Endothelial cell (in vitro differentiated cells): ENCODE measurements at regions not wholly inside any gene's neighbourhood (a gene's known extent, or its start where the extent isn't known, plus 50 kb on each side); places are given as distances from the start of the nearest gene placed in this dataset.
"Not testable (repeated sequence)": the region's sequence is repeated elsewhere in the genome, so short reads cannot be mapped to it uniquely, and the experiment has no call there.

Experiments used
- DNase-seq: peaks from one replicate; pipeline ENCODE4 v3.0.0; 2021; ENCODE audit warnings: low spot score
- H3K27ac Mint-ChIP-seq: one replicate; pipeline ENCODE4 v1.8.0; 2021; ENCODE audit warnings: mixed read lengths, inconsistent platforms; ENCODE audit not compliant: unreplicated experiment
- H3K27me3 Mint-ChIP-seq: one replicate; pipeline ENCODE4 v1.8.0; 2021; ENCODE audit warnings: mild to moderate bottlenecking, moderate library complexity, mixed read lengths, inconsistent platforms; ENCODE audit not compliant: unreplicated experiment
- H3K36me3 Mint-ChIP-seq: one replicate; pipeline ENCODE4 v1.8.0; 2021; ENCODE audit warnings: mild to moderate bottlenecking, low read depth, mixed read lengths, inconsistent platforms; ENCODE audit not compliant: unreplicated experiment
- H3K4me1 Mint-ChIP-seq: one replicate; pipeline ENCODE4 v1.8.0; 2021; ENCODE audit warnings: mild to moderate bottlenecking, mixed read lengths, inconsistent platforms; ENCODE audit not compliant: unreplicated experiment
- H3K4me3 Mint-ChIP-seq: one replicate; pipeline ENCODE4 v1.8.0; 2021; ENCODE audit warnings: mild to moderate bottlenecking, mixed read lengths, inconsistent platforms; ENCODE audit not compliant: unreplicated experiment
- H3K9me3 Mint-ChIP-seq: one replicate; pipeline ENCODE4 v1.8.0; 2021; ENCODE audit warnings: mixed read lengths, inconsistent platforms; ENCODE audit not compliant: unreplicated experiment
- TF ChIP-seq, protein P1 (sequence below): fragments of 200-600 bp; sonication (generic); IDR thresholded peaks from one replicate; pipeline ENCODE4 v1.5.0; 2021; ENCODE audit warnings: antibody characterized with exemption; ENCODE audit not compliant: unreplicated experiment

DNA sequence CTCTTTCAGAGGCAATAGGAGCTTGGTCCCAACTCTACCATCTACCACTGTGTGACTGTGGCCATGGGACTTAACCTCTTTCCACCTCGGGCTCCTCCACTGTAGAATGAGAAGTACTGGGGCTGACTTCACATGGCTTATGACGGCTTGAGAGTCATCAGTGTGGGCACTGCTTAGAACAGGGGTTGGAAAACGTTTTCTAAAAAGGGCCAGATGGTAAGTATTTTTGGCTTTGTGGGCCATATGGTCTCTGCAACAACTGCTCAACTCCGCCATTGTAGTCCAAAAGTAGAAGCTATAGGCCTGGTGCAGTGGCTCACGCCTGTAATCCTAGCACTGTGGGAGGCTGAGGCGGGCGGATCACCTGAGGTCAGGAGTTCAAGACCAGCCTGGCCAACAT, 69.2 kb upstream of the LTA4H start:
- DNase-seq: no peak
- Mint-ChIP-seq H3K9me3 (no peaks in the 10 kb centered on the region), H3K4me3 (no peak overlapping the region), H3K36me3 (peaks cover 9% of the 10 kb centered on the region), H3K27me3 (peaks cover 18% of the 10 kb centered on the region), H3K4me1 (peaks cover 45% of the 10 kb centered on the region), H3K27ac (peak overlapping the region; percentile 36)
- TF ChIP-seq, protein P1, sequence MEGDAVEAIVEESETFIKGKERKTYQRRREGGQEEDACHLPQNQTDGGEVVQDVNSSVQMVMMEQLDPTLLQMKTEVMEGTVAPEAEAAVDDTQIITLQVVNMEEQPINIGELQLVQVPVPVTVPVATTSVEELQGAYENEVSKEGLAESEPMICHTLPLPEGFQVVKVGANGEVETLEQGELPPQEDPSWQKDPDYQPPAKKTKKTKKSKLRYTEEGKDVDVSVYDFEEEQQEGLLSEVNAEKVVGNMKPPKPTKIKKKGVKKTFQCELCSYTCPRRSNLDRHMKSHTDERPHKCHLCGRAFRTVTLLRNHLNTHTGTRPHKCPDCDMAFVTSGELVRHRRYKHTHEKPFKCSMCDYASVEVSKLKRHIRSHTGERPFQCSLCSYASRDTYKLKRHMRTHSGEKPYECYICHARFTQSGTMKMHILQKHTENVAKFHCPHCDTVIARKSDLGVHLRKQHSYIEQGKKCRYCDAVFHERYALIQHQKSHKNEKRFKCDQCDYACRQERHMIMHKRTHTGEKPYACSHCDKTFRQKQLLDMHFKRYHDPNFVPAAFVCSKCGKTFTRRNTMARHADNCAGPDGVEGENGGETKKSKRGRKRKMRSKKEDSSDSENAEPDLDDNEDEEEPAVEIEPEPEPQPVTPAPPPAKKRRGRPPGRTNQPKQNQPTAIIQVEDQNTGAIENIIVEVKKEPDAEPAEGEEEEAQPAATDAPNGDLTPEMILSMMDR: no peak

DNA sequence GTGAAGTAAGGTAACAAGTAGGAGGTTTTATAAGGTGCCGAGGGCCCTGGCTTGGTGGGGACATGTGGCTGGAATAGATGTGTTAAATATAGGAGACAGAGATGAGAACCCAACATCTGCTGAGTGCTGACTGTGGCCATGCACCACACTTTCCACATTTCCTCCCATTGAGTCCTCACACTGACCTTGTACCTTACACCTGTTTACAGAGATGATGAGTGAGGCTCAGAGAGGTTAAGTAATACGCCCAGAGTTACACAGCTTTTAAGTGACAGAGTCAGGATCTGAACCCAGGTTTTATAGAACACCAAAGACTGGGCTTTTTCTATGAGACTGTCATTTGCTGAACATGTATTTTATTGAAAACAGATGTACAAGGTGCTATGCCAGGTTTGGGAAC, 70.8 kb upstream of the LTA4H start:
- TF ChIP-seq, protein P1: no peak
- peak overlapping the region; percentile 74 for H3K27ac Mint-ChIP-seq
- H3K4me3 Mint-ChIP-seq: peak overlapping the region; percentile 66
- peaks cover 11% of the 10 kb centered on the region for H3K36me3 Mint-ChIP-seq
- H3K9me3 Mint-ChIP-seq: no peaks in the 10 kb centered on the region
- no peak for DNase-seq
- peaks cover 52% of the 10 kb centered on the region for H3K4me1 Mint-ChIP-seq
- peaks cover 18% of the 10 kb centered on the region for H3K27me3 Mint-ChIP-seq

DNA sequence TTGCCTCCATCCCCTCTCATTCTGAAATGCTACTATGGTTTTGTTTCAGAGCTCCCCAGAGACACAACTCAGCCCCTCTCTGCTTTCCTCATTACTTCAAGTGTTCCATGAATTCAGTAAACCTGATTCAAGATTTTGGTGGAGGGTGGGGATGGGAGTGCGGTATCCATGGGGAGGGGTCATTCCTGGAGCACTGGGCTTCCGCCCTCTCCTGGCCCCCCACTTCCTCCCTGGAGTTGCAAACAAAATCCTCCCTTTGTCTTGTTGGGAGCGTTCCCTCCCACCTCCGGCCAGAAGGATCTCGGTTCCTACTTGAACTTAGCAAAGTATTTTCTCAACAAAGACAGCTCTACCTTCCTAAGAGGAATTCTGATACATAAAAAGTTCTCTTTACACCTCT, 71.8 kb upstream of the LTA4H start:
- Mint-ChIP-seq H3K27me3 (peaks cover 22% of the 10 kb centered on the region), H3K36me3 (peaks cover 11% of the 10 kb centered on the region), H3K27ac (peak overlapping the region; percentile 100), H3K4me3 (peak overlapping the region; percentile 71), H3K4me1 (peaks cover 59% of the 10 kb centered on the region), H3K9me3 (no peaks in the 10 kb centered on the region)
- peak; percentile 41 for DNase-seq
- TF ChIP-seq, protein P1: no peak

DNA sequence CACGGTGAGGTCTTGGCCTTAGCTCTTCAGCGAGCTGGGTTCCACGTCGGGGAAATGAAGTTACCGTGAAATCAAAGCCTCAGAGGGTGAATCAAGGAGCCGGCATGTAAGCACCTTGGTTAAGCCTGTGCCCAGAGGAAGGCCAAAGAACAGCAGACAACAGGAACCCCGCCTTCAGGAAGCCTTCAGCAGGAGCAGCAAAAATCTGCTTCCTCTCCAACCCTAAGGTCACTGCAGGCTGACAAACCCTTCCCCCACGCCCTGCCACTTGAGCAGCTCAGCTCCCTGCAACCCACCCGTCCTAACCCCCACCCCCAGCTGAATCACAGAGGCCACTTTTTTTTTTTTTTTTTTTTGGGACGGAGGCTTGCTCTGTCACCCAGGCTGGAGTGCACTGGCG, 72.9 kb upstream of the LTA4H start:
- H3K36me3 Mint-ChIP-seq: peaks cover 11% of the 10 kb centered on the region
- TF ChIP-seq, protein P1: no peak
- H3K4me1 Mint-ChIP-seq: peaks cover 67% of the 10 kb centered on the region
- peak overlapping the region; percentile 100 for H3K27ac Mint-ChIP-seq
- peak; percentile 62 for DNase-seq
- peak overlapping the region; percentile 56 for H3K4me3 Mint-ChIP-seq
- peaks cover 22% of the 10 kb centered on the region for H3K27me3 Mint-ChIP-seq
- H3K9me3 Mint-ChIP-seq: no peaks in the 10 kb centered on the region

DNA sequence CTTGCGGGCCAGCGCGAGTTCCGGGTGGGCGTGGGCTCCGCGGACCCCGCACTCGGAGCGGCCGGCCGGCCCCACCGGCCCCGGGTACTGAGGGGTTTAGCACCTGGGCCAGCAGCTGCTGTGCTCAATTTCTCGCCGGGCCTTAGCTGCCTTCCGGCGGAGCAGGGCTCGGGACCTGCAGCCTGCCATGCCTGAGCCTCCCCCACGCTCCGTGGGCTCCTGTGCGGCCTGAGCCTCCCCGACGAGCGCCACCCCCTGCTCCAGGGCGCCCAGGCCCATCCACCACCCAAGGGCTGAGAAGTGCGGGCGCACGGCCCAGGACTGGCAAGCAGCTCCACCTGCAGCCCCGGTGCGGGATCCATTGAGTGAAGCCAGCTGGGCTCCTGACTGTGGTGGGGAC, 73.6 kb upstream of the LTA4H start:
- not testable (repeated sequence) for H3K9me3 Mint-ChIP-seq, DNase-seq, H3K4me3 Mint-ChIP-seq
- Mint-ChIP-seq H3K27me3 (peaks cover 22% of the 10 kb centered on the region), H3K27ac (peak overlapping the region; percentile 83), H3K36me3 (peaks cover 11% of the 10 kb centered on the region), H3K4me1 (peaks cover 69% of the 10 kb centered on the region)
